Colonic mucosa (tissue), 4 donors: ENCODE measurements at regions not wholly inside any gene's neighbourhood (a gene's known extent, or its start where the extent isn't known, plus 50 kb on each side); places are given as distances from the start of the nearest gene placed in this dataset.
"Not testable (repeated sequence)": the region's sequence is repeated elsewhere in the genome, so short reads cannot be mapped to it uniquely, and the experiment has no call there.

Experiments used
- DNase-seq: peaks from one replicate; pipeline ENCODE4 v3.0.0-alpha.2; 2020
- H3K27ac ChIP-seq: fragments of 200-600 bp; one replicate; pipeline ENCODE4 v1.8.0; 2021
- H3K27me3 ChIP-seq: fragments of 200-600 bp; one replicate; pipeline ENCODE4 v1.8.0; 2021
- H3K36me3 ChIP-seq: fragments of 200-600 bp; one replicate; pipeline ENCODE4 v1.8.0; 2021
- H3K4me1 ChIP-seq: fragments of 200-600 bp; one replicate; pipeline ENCODE4 v1.8.0; 2021; ENCODE audit warnings: mild to moderate bottlenecking
- H3K4me3 ChIP-seq: fragments of 200-600 bp; one replicate; pipeline ENCODE4 v1.8.0; 2021
- H3K9ac ChIP-seq, 2 donors: one replicate each; pipeline ENCODE4 v1.7.0; 2013; ENCODE audit warnings: control low read depth in 2 of 2, low read depth in 2 of 2, low read length in 2 of 2
- H3K9me3 ChIP-seq: fragments of 200-600 bp; one replicate; pipeline ENCODE4 v1.8.0; 2021
- CTCF ChIP-seq: fragments of 200-600 bp; IDR thresholded peaks from one replicate; pipeline ENCODE4 v1.8.0; 2022; ENCODE audit warnings: antibody characterized with exemption, mild to moderate bottlenecking
- intact Hi-C: fragments of 100-400 bp; cut with DNase I; formaldehyde crosslinking; loops from one replicate; pipeline ENCODE4 v1.14.1; 2022
- donor health status: healthy.
- donor health status: DM: no; HTN: no; CAD: no.
- donor health status: DM: no; HTN: no; CAD: no.

GRCh38 chr3:165502707-165503106 lies 306.5 kb upstream of the SLITRK3 start:
- H3K9me3 ChIP-seq: no peaks in the 10 kb centered on the region
- no peak overlapping the region for H3K4me3 ChIP-seq
- H3K27ac ChIP-seq: no peak overlapping the region
- intact Hi-C loops: no loop called here
- no peaks in the 10 kb centered on the region for H3K36me3 ChIP-seq
- H3K9ac ChIP-seq: no peak overlapping the region
- TF ChIP-seq CTCF: no peak
- H3K27me3 ChIP-seq: no peaks in the 10 kb centered on the region
- DNase-seq: no peak
- H3K4me1 ChIP-seq: peaks cover 18% of the 10 kb centered on the region

- H3K27ac ChIP-seq, H3K9me3 ChIP-seq, intact Hi-C loops, H3K9ac ChIP-seq, DNase-seq, H3K4me1 ChIP-seq, H3K36me3 ChIP-seq, H3K4me3 ChIP-seq, H3K27me3 ChIP-seq: not testable (repeated sequence)
Observed at GRCh38 chr3:165498742-165499141, 302.6 kb upstream of the SLITRK3 start.

GRCh38 chr3:165491487-165491886 lies 295.3 kb upstream of the SLITRK3 start:
- Histone ChIP-seq H3K9me3 (no peaks in the 10 kb centered on the region), H3K27me3 (no peaks in the 10 kb centered on the region), H3K4me3 (no peak overlapping the region), H3K27ac (no peak overlapping the region), H3K36me3 (no peaks in the 10 kb centered on the region), H3K4me1 (no peaks in the 10 kb centered on the region), H3K9ac (no peak overlapping the region)
- DNase-seq: no peak
- intact Hi-C loops: no loop called here
- no peak for TF ChIP-seq CTCF

GRCh38 chr3:165476399-165477060 lies 280.3 kb upstream of the SLITRK3 start:
- Histone ChIP-seq H3K4me1 (no peaks in the 10 kb centered on the region), H3K9me3 (no peaks in the 10 kb centered on the region), H3K27me3 (no peaks in the 10 kb centered on the region), H3K9ac (no peak overlapping the region), H3K4me3 (no peak overlapping the region), H3K27ac (no peak overlapping the region), H3K36me3 (no peaks in the 10 kb centered on the region)
- intact Hi-C loops: no loop called here
- DNase-seq: no peak
- TF ChIP-seq CTCF: no peak

DNA sequence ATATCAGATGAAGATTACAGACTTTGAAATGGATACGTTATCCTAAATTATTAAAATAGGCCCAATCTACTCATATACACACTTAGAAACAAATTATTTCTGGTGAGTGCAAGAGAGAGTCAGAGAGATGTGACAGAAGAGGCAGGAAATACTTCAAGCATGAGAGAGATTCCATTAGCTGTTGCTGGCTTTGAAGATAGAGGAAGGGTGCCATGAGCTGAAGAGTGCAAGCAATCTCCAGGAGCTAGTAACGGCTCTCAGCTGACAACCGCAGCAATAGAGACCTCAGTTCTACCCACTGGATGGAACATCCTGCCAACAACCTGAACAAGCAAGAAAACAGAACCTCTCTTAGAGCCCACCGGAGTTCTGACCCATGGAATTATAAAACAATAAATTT lies 270.7 kb upstream of the SLITRK3 start:
- Histone ChIP-seq H3K36me3 (no peaks in the 10 kb centered on the region), H3K4me1 (no peaks in the 10 kb centered on the region), H3K9ac (no peak overlapping the region), H3K9me3 (no peaks in the 10 kb centered on the region), H3K4me3 (no peak overlapping the region), H3K27me3 (no peaks in the 10 kb centered on the region), H3K27ac (no peak overlapping the region)
- intact Hi-C loops: no loop called here
- no peak for TF ChIP-seq CTCF
- no peak for DNase-seq

- no peaks in the 10 kb centered on the region for H3K4me1 ChIP-seq
- no peak overlapping the region for H3K9ac ChIP-seq
- no peak overlapping the region for H3K4me3 ChIP-seq
- intact Hi-C loops: no loop called here
- TF ChIP-seq CTCF: no peak
- H3K36me3 ChIP-seq: no peaks in the 10 kb centered on the region
- H3K27me3 ChIP-seq: no peaks in the 10 kb centered on the region
- H3K27ac ChIP-seq: no peak overlapping the region
- no peak for DNase-seq
- H3K9me3 ChIP-seq: no peaks in the 10 kb centered on the region
Observed at GRCh38 chr3:165464736-165465135, 268.6 kb upstream of the SLITRK3 start.
